GM06990 (cell line): ENCODE measurements at regions not wholly inside any gene's neighbourhood (a gene's known extent, or its start where the extent isn't known, plus 50 kb on each side); places are given as distances from the start of the nearest gene placed in this dataset.

Experiments
- DNase-seq: peaks from one replicate; pipeline ENCODE4 v3.0.0-alpha.2; 2011; ENCODE audit not compliant: insufficient read length; ENCODE audit errors: extremely low read depth
- H3K27me3 ChIP-seq: replicated peaks from 2 replicates; pipeline ENCODE4 v1.6.0; 2011; ENCODE audit warnings: low read length; ENCODE audit not compliant: control insufficient read depth, insufficient read depth
- H3K36me3 ChIP-seq: 2 replicates; pipeline ENCODE4 v1.5.1; 2011; ENCODE audit warnings: low read length; ENCODE audit not compliant: control insufficient read depth, insufficient read depth
- H3K4me3 ChIP-seq: replicated peaks from 2 replicates; pipeline ENCODE4 v1.5.1; 2011; ENCODE audit warnings: low read depth, mild to moderate bottlenecking, control low read depth, low read length
- CTCF ChIP-seq: IDR thresholded peaks from 2 replicates; pipeline ENCODE4 v1.5.1; 2011; ENCODE audit warnings: low read length, control low read depth, mild to moderate bottlenecking, inconsistent platforms; ENCODE audit not compliant: insufficient read depth, poor library complexity, severe bottlenecking

GRCh38 chr6:122116835-122117627, 282.4 kb upstream of the HSF2 start:
- no peak for DNase-seq

GRCh38 chr6:122118945-122119506, 280.4 kb upstream of the HSF2 start:
- H3K4me3 ChIP-seq: no peak overlapping the region
- TF ChIP-seq CTCF: no peak
- no peak for DNase-seq
- no peaks in the 10 kb centered on the region for H3K27me3 ChIP-seq
- no peaks in the 10 kb centered on the region for H3K36me3 ChIP-seq

More at GRCh38 chr6:122116835-122117627, 282.4 kb upstream of the HSF2 start:
- no peaks in the 10 kb centered on the region for H3K27me3 ChIP-seq
- TF ChIP-seq CTCF: no peak
- H3K36me3 ChIP-seq: no peaks in the 10 kb centered on the region
- H3K4me3 ChIP-seq: no peak overlapping the region

GRCh38 chr6:122122202-122122601, 277.2 kb upstream of the HSF2 start:
- DNase-seq: no peak
- Histone ChIP-seq H3K36me3 (no peaks in the 10 kb centered on the region), H3K4me3 (no peak overlapping the region), H3K27me3 (no peaks in the 10 kb centered on the region)
- TF ChIP-seq CTCF: no peak

- Histone ChIP-seq H3K27me3 (no peaks in the 10 kb centered on the region), H3K4me3 (no peak overlapping the region), H3K36me3 (no peaks in the 10 kb centered on the region)
- no peak for DNase-seq
- TF ChIP-seq CTCF: no peak
Observed at GRCh38 chr6:122122686-122123085, 276.8 kb upstream of the HSF2 start.

GRCh38 chr6:122124908-122125307, 274.5 kb upstream of the HSF2 start:
- no peaks in the 10 kb centered on the region for H3K36me3 ChIP-seq
- no peaks in the 10 kb centered on the region for H3K27me3 ChIP-seq
- no peak for DNase-seq
- no peak overlapping the region for H3K4me3 ChIP-seq
- TF ChIP-seq CTCF: no peak

GRCh38 chr6:122126894-122127293, 272.6 kb upstream of the HSF2 start:
- DNase-seq: no peak
- TF ChIP-seq CTCF: no peak
- H3K4me3 ChIP-seq: no peak overlapping the region
- H3K27me3 ChIP-seq: no peaks in the 10 kb centered on the region
- H3K36me3 ChIP-seq: no peaks in the 10 kb centered on the region
